HEK293 (cell line): ENCODE measurements at regions not wholly inside any gene's neighbourhood (a gene's known extent, or its start where the extent isn't known, plus 50 kb on each side); places are given as distances from the start of the nearest gene placed in this dataset.

Experiments used
- CTCF ChIA-PET: fragments of 350-600 bp; formaldehyde crosslinking; extraction: SDS; loops from one replicate; lab custom pipeline; 2021; ENCODE audit warnings: antibody characterized with exemption; lab: Yijun Ruan, JAX
- POLR2A ChIA-PET: fragments of 300-600 bp; formaldehyde crosslinking; extraction: SDS; loops from one replicate; lab custom pipeline; 2020; ENCODE audit warnings: antibody characterized with exemption, inconsistent platforms; lab: Yijun Ruan, JAX
- H3K27ac ChIP-seq: fragments of 200-500 bp; sonication (Bioruptor generic); 2 replicates; pipeline ENCODE4 v1.5.1; 2014; ENCODE audit warnings: low read depth, low read length, control low read depth, inconsistent platforms; ENCODE audit errors: extremely low read depth
- H3K36me3 ChIP-seq, 2 experiments: fragments of 200-500 bp in 1 of 2; sonication (Bioruptor generic) in 1 of 2; 1 replicate in 1 of 2; 2 replicates in 1 of 2; pipeline ENCODE4 v1.5.1; 2014 to 2017; ENCODE audit warnings: inconsistent platforms in 2 of 2, low read length in 2 of 2; ENCODE audit not compliant: control insufficient read depth in 2 of 2, insufficient read depth in 1 of 2
- H3K4me1 ChIP-seq: fragments of 200-500 bp; sonication (Bioruptor generic); 2 replicates; pipeline ENCODE4 v1.5.1; 2014; ENCODE audit warnings: mild to moderate bottlenecking, low read length, inconsistent platforms; ENCODE audit not compliant: control insufficient read depth, insufficient read depth
- H3K4me3 ChIP-seq: 2 replicates; pipeline ENCODE4 v1.5.1; 2011; ENCODE audit warnings: low read depth, mild to moderate bottlenecking, control low read depth, low read length, moderate library complexity
- H3K9me3 ChIP-seq: fragments of 200-500 bp; sonication (Bioruptor generic); 2 replicates; pipeline ENCODE4 v1.5.1; 2014; ENCODE audit warnings: low read depth, low read length, inconsistent platforms; ENCODE audit not compliant: control insufficient read depth, insufficient read depth
- BCL11B ChIP-seq: fragments of 450-650 bp; formaldehyde crosslinking; IDR thresholded peaks from 2 replicates; pipeline ENCODE4 v1.5.1; 2016; ENCODE audit warnings: low read depth, missing biosample characterization, missing genetic modification characterization
- PRDM6 ChIP-seq: fragments of 450-650 bp; formaldehyde crosslinking; IDR thresholded peaks from 2 replicates; pipeline ENCODE4 v1.5.1; 2017; ENCODE audit warnings: missing biosample characterization, missing genetic modification characterization
- SP3 ChIP-seq: fragments of 450-650 bp; formaldehyde crosslinking; IDR thresholded peaks from 2 replicates; pipeline ENCODE4 v1.5.1; 2016; ENCODE audit warnings: missing biosample characterization, missing genetic modification characterization
- TRIM28 ChIP-seq: IDR thresholded peaks from 2 replicates; pipeline ENCODE4 v1.6.1; 2011; ENCODE audit warnings: low read length, control low read depth, borderline replicate concordance
- ZBTB11 ChIP-seq: fragments of 450-650 bp; formaldehyde crosslinking; conservative IDR thresholded peaks from 2 replicates; pipeline ENCODE4 v1.5.1; 2016; ENCODE audit warnings: low read depth, missing biosample characterization, missing genetic modification characterization
- ZNF223 ChIP-seq: fragments of 450-650 bp; formaldehyde crosslinking; IDR thresholded peaks from 2 replicates; pipeline ENCODE4 v1.5.1; 2016; ENCODE audit warnings: missing biosample characterization, missing genetic modification characterization
- ZNF23 ChIP-seq: fragments of 450-650 bp; formaldehyde crosslinking; IDR thresholded peaks from 2 replicates; pipeline ENCODE4 v1.5.1; 2016; ENCODE audit warnings: missing biosample characterization, missing genetic modification characterization, borderline replicate concordance
- ZNF280C ChIP-seq: fragments of 450-650 bp; formaldehyde crosslinking; IDR thresholded peaks from 2 replicates; pipeline ENCODE4 v1.5.1; 2016; ENCODE audit warnings: missing biosample characterization, missing genetic modification characterization
- ZNF292 ChIP-seq: fragments of 450-650 bp; formaldehyde crosslinking; IDR thresholded peaks from 2 replicates; pipeline ENCODE4 v1.5.1; 2016; ENCODE audit warnings: low read depth, missing biosample characterization, missing genetic modification characterization, borderline replicate concordance
- ZNF335 ChIP-seq: fragments of 450-650 bp; formaldehyde crosslinking; conservative IDR thresholded peaks from 2 replicates; pipeline ENCODE4 v1.5.1; 2016; ENCODE audit warnings: missing biosample characterization, missing genetic modification characterization
- ZNF341 ChIP-seq: fragments of 450-650 bp; formaldehyde crosslinking; IDR thresholded peaks from 2 replicates; pipeline ENCODE4; 2016; ENCODE audit warnings: low read depth, missing biosample characterization, missing genetic modification characterization
- ZNF488 ChIP-seq: fragments of 450-650 bp; formaldehyde crosslinking; IDR thresholded peaks from 2 replicates; pipeline ENCODE4 v1.5.1; 2016; ENCODE audit warnings: missing biosample characterization, missing genetic modification characterization
- ZNF518A ChIP-seq: fragments of 450-650 bp; formaldehyde crosslinking; conservative IDR thresholded peaks from 2 replicates; pipeline ENCODE4 v1.5.1; 2016; ENCODE audit warnings: low read depth, missing biosample characterization, missing genetic modification characterization
- ZNF530 ChIP-seq: fragments of 450-650 bp; formaldehyde crosslinking; IDR thresholded peaks from 2 replicates; pipeline ENCODE4 v1.5.1; 2016; ENCODE audit warnings: low read depth, missing biosample characterization, missing genetic modification characterization
- ZNF596 ChIP-seq: fragments of 450-650 bp; IDR thresholded peaks from 2 replicates; pipeline ENCODE4 v1.5.0; 2018; ENCODE audit warnings: missing biosample characterization, mild to moderate bottlenecking, missing genetic modification characterization, moderate library complexity
- ZNF664 ChIP-seq: fragments of 450-650 bp; formaldehyde crosslinking; IDR thresholded peaks from 2 replicates; pipeline ENCODE4 v1.5.1; 2016; ENCODE audit warnings: missing biosample characterization, missing genetic modification characterization
- ZNF777 ChIP-seq: fragments of 450-650 bp; formaldehyde crosslinking; IDR thresholded peaks from 2 replicates; pipeline ENCODE4 v1.5.1; 2017; ENCODE audit warnings: missing biosample characterization, missing genetic modification characterization, borderline replicate concordance
- ZNF830 ChIP-seq: fragments of 450-650 bp; IDR thresholded peaks from 2 replicates; pipeline ENCODE4 v1.5.0; 2018; ENCODE audit warnings: missing biosample characterization, missing genetic modification characterization, low read depth, mild to moderate bottlenecking, moderate library complexity
- ZSCAN18 ChIP-seq: fragments of 450-650 bp; formaldehyde crosslinking; IDR thresholded peaks from 2 replicates; pipeline ENCODE4 v1.5.1; 2016; ENCODE audit warnings: missing biosample characterization, missing genetic modification characterization

GRCh38 chr1:172979828-172980227 is 70.9 kb downstream of the TNFSF18 start:
- no peak overlapping the region for H3K27ac ChIP-seq
- no peak overlapping the region for H3K4me3 ChIP-seq
- H3K36me3 ChIP-seq: no peaks in the 10 kb centered on the region
- ChIA-PET POLR2A (no interaction called here), CTCF (no interaction called here)
- no peak for TF ChIP-seq ZNF335 (tag by site-specific recombination)
- no peak for TF ChIP-seq ZNF280C (tag by site-specific recombination)
- TF ChIP-seq PRDM6: no peak
- no peak for TF ChIP-seq ZNF596 (tag by site-specific recombination)
- H3K9me3 ChIP-seq: no peaks in the 10 kb centered on the region
- H3K4me1 ChIP-seq: no peaks in the 10 kb centered on the region

GRCh38 chr1:172980456-172980855 is 70.3 kb downstream of the TNFSF18 start:
- no peak overlapping the region for H3K4me3 ChIP-seq
- ChIA-PET CTCF (no interaction called here), POLR2A (no interaction called here)
- H3K27ac ChIP-seq: no peak overlapping the region
- H3K36me3 ChIP-seq: no peaks in the 10 kb centered on the region
- no peaks in the 10 kb centered on the region for H3K9me3 ChIP-seq
- H3K4me1 ChIP-seq: no peaks in the 10 kb centered on the region
- TF ChIP-seq ZNF530 (tag by site-specific recombination) (no peak), ZNF518A (tag by site-specific recombination) (no peak), ZNF830 (tag by site-specific recombination) (no peak), SP3 (tag by site-specific recombination) (no peak), ZNF777 (tag by site-specific recombination) (no peak), TRIM28 (no peak), ZNF223 (tag by site-specific recombination) (no peak), ZSCAN18 (no peak), ZNF664 (tag by site-specific recombination) (no peak), ZNF341 (tag by site-specific recombination) (no peak), BCL11B (tag by site-specific recombination) (no peak), ZNF488 (tag by site-specific recombination) (no peak), ZNF292 (tag by site-specific recombination) (no peak), ZBTB11 (tag by site-specific recombination) (no peak), ZNF23 (tag by site-specific recombination) (no peak)
